ENCODE measurements at regions not wholly inside any gene's neighbourhood (a gene's known extent, or its start where the extent isn't known, plus 50 kb on each side); places are given as distances from the start of the nearest gene placed in this dataset.

GRCh38 chr4:85407546-85407945 is 67.4 kb upstream of the ARHGAP24 start:
- BruUV-seq (replicated peaks), result no TSS peak
- Histone ChIP-seq H3K36me3 (ENCODE audit: insufficient read depth, low read length, poor library complexity, severe bottlenecking) (no peaks in the 10 kb centered on the region), H3K27ac (ENCODE audit: low read depth, low read length, poor library complexity, severe bottlenecking) (no peak overlapping the region), H3K9me3 (ENCODE audit: low read depth, low read length, poor library complexity, severe bottlenecking) (no peaks in the 10 kb centered on the region), H3K27me3 (replicated peaks; ENCODE audit: insufficient read depth, low read depth, low read length, poor library complexity) (no peaks in the 10 kb centered on the region), H3K4me1 (ENCODE audit: insufficient read depth, low read length, poor library complexity, severe bottlenecking) (no peaks in the 10 kb centered on the region), H3K4me3 (ENCODE audit: low read depth, low read length, poor library complexity, severe bottlenecking) (no peak overlapping the region)
- ChIA-PET POLR2A (ENCODE audit: low non-redundant PET) (no interaction called here), CTCF (no interaction called here)
- intact Hi-C loops (cut with micrococcal nuclease; ENCODE audit: unreplicated experiment), result no loop called here
- no peak for DNase-seq (ENCODE audit: low spot score)
- TF ChIP-seq EZH2 (IDR thresholded peaks at IDR 0.05; ENCODE audit: borderline replicate concordance, low read depth, low read length, poor library complexity, severe bottlenecking) (no peak), CTCF (conservative IDR thresholded peaks at IDR 0.05; ENCODE audit: low read depth, low read length) (no peak)

DNA sequence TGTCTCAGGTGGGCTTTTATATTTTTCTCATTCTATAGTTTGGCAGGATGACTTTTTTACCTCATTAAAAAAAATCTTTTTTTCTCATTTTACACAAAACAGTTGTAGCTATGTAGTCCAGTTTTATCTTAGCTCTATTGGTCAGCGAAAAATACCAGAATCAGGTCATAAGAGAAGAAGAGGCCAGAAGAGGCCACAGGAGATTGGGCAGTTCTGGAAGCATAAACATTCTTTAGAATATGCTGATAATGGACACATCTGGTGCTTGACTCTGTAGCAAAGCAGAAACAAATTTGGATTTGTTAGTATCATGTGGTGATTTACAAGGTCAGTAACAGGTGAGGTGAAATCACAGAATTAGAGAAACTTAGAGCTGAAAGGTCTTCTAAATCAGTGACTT is 66.6 kb upstream of the ARHGAP24 start:
- POLR2A ChIA-PET (ENCODE audit: low non-redundant PET), result no interaction called here
- Histone ChIP-seq H3K36me3 (ENCODE audit: insufficient read depth, low read length, poor library complexity, severe bottlenecking) (no peaks in the 10 kb centered on the region), H3K4me3 (ENCODE audit: low read depth, low read length, poor library complexity, severe bottlenecking) (no peak overlapping the region), H3K9me3 (ENCODE audit: low read depth, low read length, poor library complexity, severe bottlenecking) (no peaks in the 10 kb centered on the region), H3K4me1 (ENCODE audit: insufficient read depth, low read length, poor library complexity, severe bottlenecking) (no peaks in the 10 kb centered on the region), H3K27me3 (replicated peaks; ENCODE audit: insufficient read depth, low read depth, low read length, poor library complexity) (no peaks in the 10 kb centered on the region), H3K27ac (ENCODE audit: low read depth, low read length, poor library complexity, severe bottlenecking) (no peak overlapping the region)
- CTCF ChIA-PET, result no interaction called here
- no peak for DNase-seq (ENCODE audit: low spot score)
- intact Hi-C loops (cut with micrococcal nuclease; ENCODE audit: unreplicated experiment), result no loop called here
- TF ChIP-seq EZH2 (IDR thresholded peaks at IDR 0.05; ENCODE audit: borderline replicate concordance, low read depth, low read length, poor library complexity, severe bottlenecking) (no peak), CTCF (conservative IDR thresholded peaks at IDR 0.05; ENCODE audit: low read depth, low read length) (no peak)
- no TSS peak for BruUV-seq (replicated peaks)

DNA sequence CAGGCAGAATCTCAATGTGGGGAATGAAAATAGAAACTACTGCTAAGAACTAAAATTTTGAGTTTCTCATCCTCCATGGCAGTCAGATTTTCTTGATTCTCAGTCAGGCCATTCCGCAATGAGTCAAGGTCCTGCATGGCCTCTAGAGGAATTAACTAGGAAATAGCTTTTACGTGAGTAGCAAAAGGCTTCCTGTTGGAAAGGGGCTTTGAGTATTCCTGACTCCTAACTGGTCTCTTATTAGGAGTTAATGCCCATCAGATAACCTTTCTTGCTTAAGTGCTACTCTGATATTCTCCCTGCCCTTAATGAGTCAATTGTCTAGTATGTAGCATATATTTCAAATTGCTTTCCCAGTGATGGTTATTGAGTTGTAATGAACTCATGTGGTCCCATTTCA is 65.7 kb upstream of the ARHGAP24 start:
- Histone ChIP-seq H3K4me3 (ENCODE audit: low read depth, low read length, poor library complexity, severe bottlenecking) (no peak overlapping the region), H3K36me3 (ENCODE audit: insufficient read depth, low read length, poor library complexity, severe bottlenecking) (no peaks in the 10 kb centered on the region), H3K27ac (ENCODE audit: low read depth, low read length, poor library complexity, severe bottlenecking) (no peak overlapping the region), H3K9me3 (ENCODE audit: low read depth, low read length, poor library complexity, severe bottlenecking) (no peaks in the 10 kb centered on the region), H3K4me1 (ENCODE audit: insufficient read depth, low read length, poor library complexity, severe bottlenecking) (no peaks in the 10 kb centered on the region), H3K27me3 (replicated peaks; ENCODE audit: insufficient read depth, low read depth, low read length, poor library complexity) (no peaks in the 10 kb centered on the region)
- intact Hi-C loops (cut with micrococcal nuclease; ENCODE audit: unreplicated experiment), result no loop called here
- BruUV-seq (replicated peaks), result no TSS peak
- ChIA-PET POLR2A (ENCODE audit: low non-redundant PET) (no interaction called here), CTCF (no interaction called here)
- TF ChIP-seq EZH2 (IDR thresholded peaks at IDR 0.05; ENCODE audit: borderline replicate concordance, low read depth, low read length, poor library complexity, severe bottlenecking) (no peak), CTCF (conservative IDR thresholded peaks at IDR 0.05; ENCODE audit: low read depth, low read length) (no peak)
- no peak for DNase-seq (ENCODE audit: low spot score)
